Uterus (tissue), 2 donors: ENCODE measurements at regions not wholly inside any gene's neighbourhood (a gene's known extent, or its start where the extent isn't known, plus 50 kb on each side); places are given as distances from the start of the nearest gene placed in this dataset.

Source experiments
- POLR2A ChIP-seq, 2 donors: fragments of 450-650 bp; IDR thresholded peaks; one replicate each; pipeline ENCODE4 v1.6.1; 2016; ENCODE audit warnings: antibody characterized with exemption in 2 of 2, mild to moderate bottlenecking in 1 of 2, moderate library complexity in 1 of 2
- TF ChIP-seq, protein P1 (sequence below), 4 experiments: fragments of 200-600 bp in 2 of 4; fragments of 450-650 bp in 2 of 4; sonication (generic) in 2 of 4; IDR thresholded peaks; one replicate each; pipeline ENCODE4 v1.5.1; 2016 to 2019; ENCODE audit warnings: antibody characterized with exemption in 4 of 4, mild to moderate bottlenecking in 2 of 4, moderate library complexity in 1 of 4

DNA sequence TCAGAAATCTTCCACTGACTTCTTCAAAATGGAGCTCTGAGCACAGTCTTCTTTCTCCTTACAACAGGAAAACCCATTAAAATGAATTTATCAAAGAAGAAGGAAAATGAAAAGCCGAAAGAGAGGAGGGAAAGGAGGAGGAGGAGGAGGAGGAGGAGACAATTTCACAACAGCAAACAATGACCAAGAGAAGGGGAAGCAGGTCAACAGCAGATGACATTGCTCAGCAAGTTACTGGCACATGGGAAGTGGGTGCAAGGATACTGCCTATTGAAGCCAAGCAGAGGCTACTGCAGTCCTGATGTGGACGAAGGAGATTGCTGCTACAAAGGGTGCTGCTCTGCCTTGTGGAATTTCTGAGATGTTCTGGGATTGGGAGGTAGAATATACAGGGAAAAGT is 140.0 kb upstream of the FOXN2 start:
- TF ChIP-seq, protein P1, sequence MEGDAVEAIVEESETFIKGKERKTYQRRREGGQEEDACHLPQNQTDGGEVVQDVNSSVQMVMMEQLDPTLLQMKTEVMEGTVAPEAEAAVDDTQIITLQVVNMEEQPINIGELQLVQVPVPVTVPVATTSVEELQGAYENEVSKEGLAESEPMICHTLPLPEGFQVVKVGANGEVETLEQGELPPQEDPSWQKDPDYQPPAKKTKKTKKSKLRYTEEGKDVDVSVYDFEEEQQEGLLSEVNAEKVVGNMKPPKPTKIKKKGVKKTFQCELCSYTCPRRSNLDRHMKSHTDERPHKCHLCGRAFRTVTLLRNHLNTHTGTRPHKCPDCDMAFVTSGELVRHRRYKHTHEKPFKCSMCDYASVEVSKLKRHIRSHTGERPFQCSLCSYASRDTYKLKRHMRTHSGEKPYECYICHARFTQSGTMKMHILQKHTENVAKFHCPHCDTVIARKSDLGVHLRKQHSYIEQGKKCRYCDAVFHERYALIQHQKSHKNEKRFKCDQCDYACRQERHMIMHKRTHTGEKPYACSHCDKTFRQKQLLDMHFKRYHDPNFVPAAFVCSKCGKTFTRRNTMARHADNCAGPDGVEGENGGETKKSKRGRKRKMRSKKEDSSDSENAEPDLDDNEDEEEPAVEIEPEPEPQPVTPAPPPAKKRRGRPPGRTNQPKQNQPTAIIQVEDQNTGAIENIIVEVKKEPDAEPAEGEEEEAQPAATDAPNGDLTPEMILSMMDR (IDR thresholded peaks at IDR 0.05): no peak
- no peak for TF ChIP-seq POLR2A (IDR thresholded peaks at IDR 0.05)
